GM18867 (cell line): ENCODE measurements at regions not wholly inside any gene's neighbourhood (a gene's known extent, or its start where the extent isn't known, plus 50 kb on each side); places are given as distances from the start of the nearest gene placed in this dataset.
A peak's percentile ranks its signal among the peaks of the same experiment; 100 is the strongest.

Experiments
- ATAC-seq: cut with Tn5 transposase; IDR thresholded peaks from one replicate; pipeline ENCODE4 v1.9.1; 2021; ENCODE audit warnings: mild to moderate bottlenecking, moderate library complexity; ENCODE audit not compliant: unreplicated experiment

- no peak for ATAC-seq
These were observed 479.8 kb upstream of the GOT2 start for GRCh38 chr16:59213952-59214351.

GRCh38 chr16:59212492-59213024 is 478.4 kb upstream of the GOT2 start:
- no peak for ATAC-seq

DNA sequence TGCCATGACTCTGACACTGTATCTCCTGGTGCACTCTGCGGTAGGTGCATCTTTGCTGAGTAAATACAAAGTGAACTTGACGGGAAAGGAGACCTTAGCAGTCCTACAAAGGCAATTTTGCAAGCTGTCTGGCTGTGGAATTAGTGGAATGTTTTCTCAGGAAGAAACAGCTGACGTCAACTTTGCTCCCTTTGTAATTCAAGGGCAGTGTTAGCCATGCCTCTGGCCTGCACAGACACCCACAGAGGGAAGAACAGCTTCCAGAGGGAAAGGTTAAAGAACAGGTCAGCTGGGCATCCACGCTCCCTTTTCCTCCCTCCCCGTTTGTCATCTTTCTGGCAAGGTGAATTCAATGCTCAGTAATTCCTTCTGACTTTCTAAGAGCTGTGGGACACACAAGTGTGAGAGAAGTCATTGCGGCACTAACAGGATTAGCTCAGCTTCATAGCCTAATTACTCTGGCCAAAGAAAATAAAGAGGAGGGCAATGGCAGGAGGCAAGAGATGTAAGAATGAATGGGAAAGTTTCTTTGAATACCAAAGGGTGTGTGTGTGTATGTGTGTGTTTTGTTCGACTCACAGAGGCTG is 476.9 kb upstream of the GOT2 start:
- ATAC-seq = no peak

GRCh38 chr16:59205403-59205802 is 471.3 kb upstream of the GOT2 start:
- ATAC-seq = no peak

DNA sequence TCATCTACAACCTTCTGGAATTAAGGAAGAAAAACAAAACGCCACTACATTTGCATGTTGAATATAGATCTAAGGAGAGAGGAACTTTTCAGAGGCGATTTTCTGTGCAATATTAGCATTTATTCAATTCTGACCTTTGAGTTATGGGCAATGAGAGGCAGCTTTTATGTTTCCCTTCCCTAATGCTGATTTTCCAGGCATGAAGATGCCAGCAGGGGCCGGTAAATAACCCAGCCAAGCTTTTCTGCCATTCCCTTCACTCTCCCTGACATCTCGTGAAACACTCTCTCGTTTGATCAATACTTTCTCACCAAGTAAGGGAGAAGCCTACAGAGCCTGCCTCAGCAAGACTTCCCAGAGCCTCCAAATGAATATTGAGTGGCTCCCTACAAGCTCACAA is 470.5 kb upstream of the GOT2 start:
- ATAC-seq = no peak

DNA sequence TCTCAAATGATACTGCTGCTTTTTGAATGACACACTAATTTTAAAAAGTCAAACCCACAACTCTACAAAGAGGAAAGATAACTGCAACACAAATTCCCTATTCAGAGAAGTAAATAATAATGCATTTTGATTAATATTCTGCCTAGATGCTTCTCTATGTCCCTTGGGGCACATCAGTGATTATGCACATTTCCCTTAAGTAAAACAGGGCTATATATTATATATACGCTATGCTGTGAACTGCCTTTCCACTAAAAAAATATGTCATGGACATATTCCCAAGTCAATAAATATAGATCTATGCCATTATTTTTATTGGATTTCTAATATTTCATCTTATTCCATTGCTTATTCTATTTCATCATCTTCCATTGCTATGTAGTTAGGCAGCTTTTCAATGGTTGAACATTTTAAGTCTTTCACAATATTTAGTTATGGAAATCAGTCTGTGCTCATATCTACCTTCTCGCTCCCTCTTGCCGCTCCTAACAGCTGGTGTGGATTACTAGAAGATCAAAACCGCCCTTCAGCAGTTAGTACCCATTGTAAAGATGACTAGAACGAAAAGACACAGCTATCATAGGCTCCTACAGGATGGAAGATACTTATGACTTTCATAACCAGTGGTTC is 468.2 kb upstream of the GOT2 start:
- no peak for ATAC-seq

GRCh38 chr16:59201821-59202220 is 467.7 kb upstream of the GOT2 start:
- no peak for ATAC-seq

DNA sequence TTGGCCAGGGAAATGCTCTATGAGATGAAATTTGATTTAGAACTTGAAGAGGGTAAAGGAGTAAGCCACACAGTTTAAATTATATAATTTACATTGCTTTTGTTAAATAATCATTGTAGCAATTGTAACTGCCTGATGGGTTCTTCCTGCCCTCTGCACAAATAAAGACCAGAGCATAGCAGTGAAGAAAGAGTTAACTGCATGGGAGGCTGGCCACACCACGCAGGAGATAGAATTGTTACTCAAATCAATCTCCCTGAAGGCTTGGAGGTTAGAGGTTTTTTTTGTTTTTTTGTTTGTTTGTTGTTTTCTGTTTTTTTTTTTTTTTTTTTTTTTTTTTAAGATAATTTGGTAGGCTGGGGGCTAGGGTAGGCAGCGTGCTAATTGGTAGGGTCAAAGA is 467.0 kb upstream of the GOT2 start:
- ATAC-seq = no peak

DNA sequence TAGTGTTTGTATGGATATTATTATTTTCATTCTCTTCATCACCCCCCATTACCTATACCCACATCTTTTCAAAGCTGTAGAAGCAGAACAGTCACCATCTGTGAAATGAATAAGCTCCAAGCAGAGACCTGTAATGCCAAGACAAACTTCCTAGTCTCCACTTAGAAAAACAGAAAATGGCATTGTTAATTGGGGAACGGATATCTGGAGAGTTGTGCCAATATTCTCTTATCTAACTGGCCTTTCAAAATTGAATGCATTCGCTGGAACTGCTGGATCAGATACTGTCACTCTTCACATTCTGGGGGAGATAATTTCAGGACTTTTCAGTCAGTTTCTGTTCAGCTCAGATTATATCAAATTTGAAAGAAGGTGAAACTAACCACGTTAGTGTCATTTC is 464.4 kb upstream of the GOT2 start:
- ATAC-seq = no peak

DNA sequence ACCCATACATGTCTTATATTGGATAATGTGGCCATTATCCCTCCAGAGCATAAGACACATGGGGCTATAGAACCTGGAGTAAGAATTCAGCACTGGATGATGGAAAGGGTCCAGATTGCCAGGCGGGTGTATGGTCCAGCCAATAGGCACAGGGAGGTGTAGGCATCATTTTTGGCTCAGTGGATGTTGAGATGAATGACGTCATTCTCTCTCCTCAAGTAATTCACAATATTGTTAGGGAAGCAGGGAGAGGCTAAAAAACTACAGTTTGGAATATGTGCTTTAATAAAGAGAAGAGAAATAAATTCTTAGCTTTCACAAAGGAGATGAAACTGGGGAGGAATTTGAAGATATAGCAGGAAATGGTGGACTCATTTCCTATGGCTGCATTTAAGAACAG is 461.1 kb upstream of the GOT2 start:
- no peak for ATAC-seq

DNA sequence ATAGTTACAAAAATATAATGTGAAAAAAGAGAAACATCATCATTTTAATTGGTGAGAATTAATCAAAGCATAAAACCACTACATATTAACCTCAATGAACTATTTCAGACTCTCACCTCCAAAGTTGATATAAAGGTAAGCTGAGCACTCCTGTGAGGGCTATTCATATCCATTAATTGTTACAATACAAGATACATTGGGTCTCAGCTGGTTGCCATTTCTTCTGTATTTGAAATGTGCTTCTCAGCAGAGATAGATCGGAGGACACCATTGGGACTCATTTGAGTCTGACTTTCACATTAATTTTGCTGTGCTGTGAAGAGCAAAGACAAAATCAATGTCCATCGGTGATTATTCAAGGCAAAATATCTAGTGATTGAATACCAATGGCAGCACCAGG is 459.5 kb upstream of the GOT2 start:
- ATAC-seq = no peak

DNA sequence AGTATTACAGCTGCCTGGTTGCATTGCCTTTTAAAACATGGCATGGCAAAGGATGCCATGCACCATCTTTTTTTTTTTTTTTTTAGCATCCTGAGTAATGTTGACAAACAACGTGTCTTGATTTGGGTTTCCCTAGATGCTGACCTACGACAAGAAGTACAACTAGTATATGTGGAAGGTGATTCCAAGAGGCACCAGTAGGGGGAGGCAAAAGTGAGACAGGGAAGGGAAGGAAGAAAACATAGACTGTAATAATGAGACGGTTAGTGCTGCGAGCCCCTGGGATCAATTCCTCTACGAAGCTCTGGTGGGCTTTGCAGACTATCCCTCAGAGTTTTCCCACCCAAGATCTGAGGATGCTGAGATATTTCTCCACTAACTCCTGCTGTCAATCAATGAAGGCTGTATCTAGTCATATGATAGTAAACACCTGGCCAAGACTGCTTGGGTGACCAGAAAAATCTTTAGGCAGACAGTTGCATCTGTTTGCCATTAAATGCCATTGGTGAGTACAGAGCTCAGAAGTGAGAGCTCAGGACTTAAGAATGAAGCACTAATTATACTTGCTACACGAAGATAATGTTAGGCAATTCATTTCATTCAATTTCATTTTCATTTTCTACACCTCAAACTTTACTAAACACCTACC is 458.6 kb upstream of the GOT2 start:
- ATAC-seq = peak; percentile 88

DNA sequence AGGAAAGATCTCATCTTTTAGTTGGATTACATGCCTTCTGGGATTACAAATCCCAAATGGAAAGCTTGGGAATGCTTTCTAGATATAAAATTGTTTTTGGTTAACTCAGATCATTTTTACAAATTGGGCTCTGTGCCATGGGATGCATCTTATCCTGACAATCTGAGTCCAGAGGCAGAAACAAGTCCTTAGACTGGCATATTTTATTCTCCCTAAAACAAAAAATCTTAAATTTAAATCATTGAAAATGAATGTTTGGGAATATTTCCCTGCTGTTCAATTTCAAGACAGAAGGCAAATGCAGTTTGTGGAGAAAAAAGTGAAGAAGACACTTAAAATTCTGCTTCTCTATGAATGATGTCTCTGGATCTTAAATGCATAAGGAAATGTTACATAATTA is 456.6 kb upstream of the GOT2 start:
- ATAC-seq = no peak

- ATAC-seq = no peak
These were observed 453.9 kb upstream of the GOT2 start for GRCh38 chr16:59188029-59188428.

DNA sequence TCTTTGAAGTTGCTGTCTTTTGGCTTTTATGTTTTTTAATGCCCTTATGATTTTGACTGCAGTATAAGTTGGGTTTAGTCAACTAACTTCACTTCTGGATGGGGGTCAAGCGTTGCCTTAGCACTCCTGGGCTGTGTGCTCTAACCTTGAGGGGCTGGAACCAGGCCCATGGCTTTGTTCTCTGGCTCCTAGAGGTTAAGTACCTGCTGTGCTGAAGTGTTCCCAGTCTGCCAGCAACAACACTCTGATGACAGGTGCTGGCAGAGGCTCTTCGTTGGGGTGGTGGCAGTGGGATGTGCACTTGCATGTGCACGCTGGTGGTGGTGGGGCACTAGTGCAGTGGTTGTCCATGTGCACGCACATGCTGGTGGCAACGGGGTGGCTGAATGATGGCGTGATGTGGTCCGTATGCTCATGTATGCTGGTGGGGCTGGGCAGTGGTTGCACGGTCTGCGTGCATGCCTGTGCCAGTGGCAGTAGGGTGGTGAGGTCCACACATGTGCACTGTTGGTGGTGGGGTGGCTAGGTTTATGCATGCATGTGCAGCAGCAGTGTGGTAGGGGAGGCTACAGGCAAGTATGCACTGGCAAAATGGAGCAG is 447.8 kb upstream of the GOT2 start:
- ATAC-seq = no peak

- ATAC-seq = no peak
These were observed 446.0 kb upstream of the GOT2 start for GRCh38 chr16:59180083-59180476.

GRCh38 chr16:59179446-59180082 is 445.4 kb upstream of the GOT2 start:
- no peak for ATAC-seq

DNA sequence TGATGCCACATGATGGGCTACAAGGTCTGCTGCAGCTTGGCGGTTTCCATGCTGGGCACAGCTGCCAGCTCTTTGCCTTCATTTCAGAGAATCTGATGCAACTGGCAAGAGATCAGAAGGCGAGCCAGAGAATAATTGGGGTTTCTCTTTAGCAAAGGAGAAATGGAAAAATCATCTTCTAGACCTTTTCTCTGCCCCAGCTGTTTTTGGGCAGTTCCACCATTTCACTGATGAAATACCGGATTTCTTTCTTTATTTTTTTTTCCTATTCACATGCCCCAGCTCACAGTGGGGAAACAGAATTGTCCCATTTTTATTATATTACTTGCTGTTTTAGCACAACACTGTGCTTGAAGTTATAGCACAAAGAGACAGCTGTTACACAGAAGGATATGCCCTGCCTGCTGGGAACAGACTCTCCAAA is 439.3 kb upstream of the GOT2 start:
- ATAC-seq = no peak

- no peak for ATAC-seq
These were observed 436.1 kb upstream of the GOT2 start for GRCh38 chr16:59170099-59170712.

- no peak for ATAC-seq
These were observed 435.1 kb upstream of the GOT2 start for GRCh38 chr16:59169168-59169567.
